ENCODE measurements at regions not wholly inside any gene's neighbourhood (a gene's known extent, or its start where the extent isn't known, plus 50 kb on each side); places are given as distances from the start of the nearest gene placed in this dataset.
A peak's percentile ranks its signal among the peaks of the same experiment; 100 is the strongest.
"Not testable (repeated sequence)": the region's sequence is repeated elsewhere in the genome, so short reads cannot be mapped to it uniquely, and the experiment has no call there.

DNA sequence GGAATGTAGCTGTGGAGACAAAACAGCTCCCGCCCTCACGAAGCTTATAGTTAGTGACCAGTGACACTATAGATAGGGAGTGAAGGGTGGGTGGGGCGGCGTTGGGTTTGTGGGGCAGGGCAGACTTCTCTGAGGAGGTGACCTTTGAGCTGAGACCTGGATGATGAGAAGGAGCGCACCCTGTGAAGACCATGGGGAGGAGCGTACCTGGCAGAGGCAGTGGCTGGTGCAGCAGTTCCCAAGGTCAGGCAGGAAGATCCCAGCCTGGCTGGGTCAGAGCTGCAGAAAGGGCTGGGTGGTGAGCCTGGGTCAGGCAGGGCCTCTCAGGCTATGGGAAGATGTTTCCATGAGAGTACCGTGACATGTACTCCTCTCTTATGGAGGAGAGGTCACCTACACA is 135.0 kb upstream of the RCN1 start:
- DNase-seq: no peak

DNA sequence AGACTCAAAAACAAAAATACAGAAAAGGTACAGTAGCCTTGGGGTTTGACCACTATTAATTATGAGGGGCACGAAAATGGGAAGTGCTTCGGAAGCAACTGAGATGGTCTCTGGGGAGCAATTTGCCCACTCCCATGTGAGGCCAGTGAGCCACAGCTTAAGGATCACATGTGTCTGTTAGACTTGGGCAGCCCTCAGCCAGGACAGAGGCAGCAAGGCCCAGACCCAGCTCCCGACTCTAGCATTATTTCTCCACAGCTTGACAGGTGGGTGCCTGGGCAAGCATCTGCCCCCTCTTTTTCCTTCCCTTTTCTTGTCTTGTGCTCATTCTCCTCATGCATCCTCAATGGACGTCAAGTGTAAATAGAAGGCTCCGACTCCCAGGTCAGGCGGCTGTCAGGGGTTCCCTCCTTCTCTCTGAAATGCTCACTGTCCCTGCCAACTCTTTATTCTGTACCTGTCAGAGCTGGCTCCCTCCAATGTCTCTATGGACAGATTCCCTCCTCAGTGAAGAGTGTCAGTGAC is 137.0 kb upstream of the RCN1 start:
- DNase-seq: no peak

DNA sequence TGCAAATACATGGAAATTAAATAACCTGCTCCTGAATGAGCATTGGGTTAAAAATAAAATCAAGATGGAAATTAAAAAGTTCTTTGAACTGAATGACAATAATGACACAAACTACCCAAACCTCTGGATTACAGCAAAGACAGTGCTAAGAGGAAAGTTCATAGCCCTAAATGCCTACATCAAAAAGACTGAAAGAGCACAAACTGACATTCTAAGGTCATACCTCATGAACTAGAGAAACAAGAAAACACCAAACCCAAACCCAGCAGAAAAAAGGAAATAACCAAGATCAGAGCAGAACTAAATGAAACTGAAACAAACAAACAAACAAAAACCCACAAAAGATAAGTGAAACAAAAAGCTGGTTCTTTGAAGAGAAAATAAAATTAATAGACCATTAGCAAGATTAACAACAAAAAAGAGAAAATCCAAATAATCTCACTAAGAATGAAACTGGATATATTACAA is 138.6 kb upstream of the PAX6 start:
- not testable (repeated sequence) for DNase-seq

DNA sequence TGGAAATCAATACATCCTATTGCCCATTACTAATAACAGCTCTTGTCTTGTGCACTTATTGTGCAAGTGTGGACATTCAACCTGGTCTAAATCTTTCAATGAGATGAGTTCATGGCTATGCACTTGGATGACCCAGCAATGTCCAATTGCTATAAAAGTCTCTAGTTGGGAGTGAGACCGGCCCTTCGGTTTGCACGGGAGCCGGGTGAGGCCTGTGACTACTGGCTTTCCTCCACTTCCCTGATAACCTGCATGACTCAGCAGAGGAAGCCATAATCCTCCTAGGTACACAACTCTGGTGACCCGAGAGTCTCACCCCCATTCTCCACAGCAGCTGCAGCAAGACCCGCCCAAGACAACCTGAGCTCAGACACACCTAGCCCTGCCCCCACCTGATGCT is 135.9 kb upstream of the PAX6 start:
- no peak for DNase-seq

DNA sequence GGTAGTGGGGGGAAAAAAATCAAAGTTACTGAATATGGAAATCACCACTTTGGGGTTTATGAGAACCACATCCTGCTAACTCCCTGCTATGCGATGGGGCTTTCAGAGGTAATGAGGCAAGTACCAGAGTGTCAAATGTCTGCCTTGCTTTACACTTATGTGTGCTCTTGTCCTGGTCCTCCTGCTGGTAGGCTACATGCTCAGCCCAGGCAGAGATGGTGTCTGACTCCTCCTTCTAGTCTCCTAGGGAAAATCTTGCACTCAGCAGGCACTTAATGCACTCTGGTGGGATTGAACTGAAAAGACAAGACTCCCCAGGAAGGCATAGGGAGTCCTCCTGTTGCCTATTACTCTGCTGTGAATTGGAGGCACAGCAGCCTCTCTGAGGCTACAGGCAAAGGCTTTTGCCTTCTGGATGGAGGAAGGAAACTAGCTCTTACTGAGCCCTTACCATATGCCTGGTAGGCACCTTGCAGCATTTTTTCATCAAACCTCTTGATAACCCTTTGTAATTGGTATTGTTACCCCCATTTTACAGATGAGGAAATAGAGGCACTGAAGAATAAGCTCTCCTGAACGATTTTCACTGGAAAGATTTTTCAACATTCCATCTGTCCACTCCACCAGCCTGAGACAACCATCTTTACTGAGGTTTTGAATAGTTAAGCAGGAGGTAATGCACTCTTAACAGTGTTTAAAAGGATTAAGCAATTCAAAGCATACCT is 132.1 kb upstream of the PAX6 start:
- DNase-seq: no peak

DNA sequence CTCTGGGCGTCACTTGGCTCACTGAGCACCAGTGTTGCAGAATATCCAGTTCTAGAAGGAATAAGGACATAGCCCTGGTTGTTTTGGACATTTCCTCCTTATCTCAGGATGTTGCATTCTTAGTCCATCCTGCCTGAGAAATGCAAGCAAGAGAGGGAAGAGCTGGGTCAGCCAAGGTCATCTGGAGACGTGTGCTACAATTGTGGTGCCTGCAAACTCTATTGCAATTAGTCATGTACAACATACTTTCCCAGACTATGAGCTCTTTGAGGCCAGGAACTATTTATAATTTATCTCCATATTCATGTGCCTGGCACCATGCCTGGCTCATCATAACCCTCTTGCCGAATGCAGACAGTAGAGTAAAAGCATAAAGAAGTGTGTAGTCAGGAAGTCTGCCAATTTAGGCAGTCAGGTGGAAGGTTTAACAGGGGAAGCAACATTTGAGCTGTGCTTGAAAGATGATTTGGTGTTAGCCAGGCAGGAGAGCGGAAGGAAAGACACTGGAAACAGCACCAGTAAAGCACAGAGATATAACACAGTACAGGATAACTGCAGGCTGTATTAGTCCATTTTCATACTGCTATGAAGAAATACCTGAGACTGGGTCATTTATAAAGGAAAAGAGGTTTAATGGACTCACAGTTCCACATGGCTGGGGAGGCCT is 129.4 kb upstream of the PAX6 start:
- no peak for DNase-seq

DNA sequence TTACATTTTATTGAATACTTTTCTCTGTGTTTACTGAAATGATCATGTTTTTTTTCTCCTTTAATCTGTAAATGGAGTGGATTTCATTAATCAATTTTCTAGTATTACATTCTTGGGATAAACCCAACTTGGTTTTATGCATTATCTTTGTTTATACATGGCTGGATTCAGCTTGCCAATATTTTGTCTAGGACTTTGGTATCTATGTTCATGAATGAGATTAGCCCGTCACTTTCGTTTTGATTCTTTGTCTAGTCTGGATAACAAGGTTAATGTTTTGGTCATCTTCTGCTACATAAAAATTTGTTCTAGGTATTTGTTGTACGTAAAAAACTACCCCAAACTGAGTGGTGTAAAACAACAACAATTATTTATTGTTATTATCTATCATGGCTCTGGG is 127.9 kb upstream of the PAX6 start:
- DNase-seq: no peak

DNA sequence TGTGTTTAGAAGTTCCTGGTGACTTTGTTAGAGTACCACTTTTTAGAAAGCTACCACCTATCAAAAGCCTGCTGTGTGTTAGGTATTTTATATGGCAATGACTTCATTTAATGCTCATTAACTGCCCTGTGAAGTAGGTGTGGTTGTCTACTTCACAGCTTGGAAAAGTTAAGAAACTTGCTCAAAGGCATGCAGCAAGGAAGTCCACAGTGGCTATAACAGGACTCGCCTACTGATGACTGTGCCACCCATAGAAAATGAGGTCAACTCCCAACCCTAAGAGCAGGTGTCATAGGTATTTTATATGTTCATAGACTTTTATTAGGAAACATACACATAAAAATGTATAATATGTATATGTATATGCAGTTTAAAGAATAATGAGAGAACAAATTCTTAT is 125.2 kb upstream of the PAX6 start:
- no peak for DNase-seq

DNA sequence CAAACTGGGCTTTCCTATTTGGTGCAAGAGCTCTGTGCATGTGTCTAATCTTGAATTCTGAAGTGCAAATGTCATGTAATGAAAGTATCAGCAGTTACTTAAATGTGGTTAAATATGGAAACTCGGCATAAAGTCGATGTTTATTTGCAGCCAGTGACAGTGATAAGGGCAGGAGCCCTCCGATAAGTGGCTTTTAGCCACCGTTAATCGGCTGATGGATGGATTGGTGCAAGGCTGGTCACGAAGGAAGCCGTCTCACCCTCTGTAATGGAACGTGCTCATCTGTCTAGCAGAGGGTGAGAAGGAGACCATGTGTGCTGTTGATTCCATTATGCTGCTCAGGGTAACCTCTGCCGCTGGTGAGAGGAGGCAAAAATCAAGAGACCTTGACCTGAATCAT is 121.8 kb upstream of the PAX6 start:
- no peak for DNase-seq

DNA sequence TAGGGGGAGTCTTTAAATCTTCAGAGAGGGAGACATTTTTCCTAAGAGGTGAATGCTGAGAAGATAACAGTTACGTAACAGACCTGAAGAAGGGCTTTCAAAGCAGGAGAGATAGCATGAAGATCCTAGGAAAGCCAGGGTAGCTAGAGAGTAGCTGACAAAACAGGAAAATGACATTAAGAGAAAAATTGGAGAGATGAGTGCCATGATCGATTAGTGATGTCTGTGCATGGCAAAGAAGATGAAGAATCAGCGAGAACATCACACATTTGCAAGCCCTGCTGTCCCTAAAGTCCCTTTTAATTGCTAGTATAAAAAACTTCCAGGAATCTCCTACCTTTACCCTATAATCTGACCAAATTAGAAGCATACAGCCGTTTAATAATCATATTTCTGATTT is 116.9 kb upstream of the PAX6 start:
- DNase-seq: no peak

DNA sequence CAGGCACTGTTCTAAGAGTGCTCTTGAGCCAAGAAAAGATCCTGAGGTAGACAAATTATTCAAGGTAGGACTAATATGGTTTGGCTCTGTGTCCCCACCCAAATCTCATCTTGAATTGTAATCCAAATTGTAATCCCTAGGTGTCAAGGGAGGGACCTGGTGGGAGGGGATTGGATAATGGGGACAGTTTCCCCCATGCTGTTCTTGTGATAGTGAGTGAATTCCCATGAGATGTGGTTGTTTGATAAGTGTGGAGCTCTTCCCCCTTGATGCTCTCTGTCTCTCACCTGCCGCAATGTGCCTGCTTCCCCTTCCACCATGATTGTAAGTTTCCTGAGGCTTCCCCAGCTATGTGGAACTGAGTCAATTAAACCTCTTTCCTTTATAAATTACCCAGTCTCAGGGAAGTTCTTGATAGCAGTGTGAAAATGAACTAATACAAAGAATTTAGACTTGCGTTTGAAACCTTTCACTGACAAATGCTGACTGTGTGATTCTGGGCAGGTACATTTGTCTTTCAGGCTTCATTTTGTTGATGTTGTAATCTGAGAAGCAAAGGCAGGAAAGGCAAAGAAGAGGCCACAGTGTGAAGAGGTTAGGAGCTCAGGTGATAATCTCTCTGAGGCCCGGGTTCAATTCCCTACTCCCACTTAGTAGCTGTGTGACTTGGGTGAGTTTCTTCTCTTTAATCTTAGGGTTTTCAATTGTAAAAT is 115.8 kb upstream of the PAX6 start:
- no peak for DNase-seq

DNA sequence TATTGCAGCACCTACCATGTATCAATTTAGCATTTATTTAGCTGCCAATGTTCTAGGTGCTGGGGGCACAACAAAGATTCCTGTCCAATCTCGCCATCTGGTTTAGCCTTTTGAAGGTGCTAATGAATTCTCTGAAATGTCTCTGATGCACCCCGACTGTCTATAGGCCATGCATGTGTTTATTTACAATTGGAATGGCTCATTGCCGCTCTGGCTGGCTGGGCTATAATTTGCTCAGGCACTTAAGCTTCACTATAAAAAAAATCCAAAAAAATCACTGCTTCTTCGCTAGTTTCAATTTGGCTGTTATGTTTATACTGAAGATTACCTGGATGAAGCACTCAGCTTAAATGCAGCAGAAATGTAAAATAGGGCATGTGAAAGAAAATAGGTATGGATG is 115.0 kb upstream of the PAX6 start:
- no peak for DNase-seq

DNA sequence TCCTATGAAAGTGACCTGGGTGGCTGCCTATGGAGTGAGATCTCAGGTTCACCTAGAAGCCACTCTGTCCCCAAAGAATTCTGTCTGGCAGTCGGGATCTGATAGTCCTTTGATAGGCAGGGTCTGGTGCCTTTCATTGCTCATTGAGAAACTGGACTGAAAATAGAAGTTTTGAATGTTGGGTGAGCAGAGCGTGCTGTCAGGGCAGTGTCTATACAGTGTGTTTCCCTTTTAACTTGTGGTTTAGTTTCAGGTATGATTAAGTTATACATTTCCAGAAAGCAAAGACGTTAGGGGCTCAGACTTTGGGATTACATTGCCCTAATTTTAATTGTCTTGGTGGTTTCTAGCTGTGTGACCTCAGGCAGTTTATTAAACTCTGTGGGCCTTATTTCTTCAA is 111.3 kb upstream of the PAX6 start:
- DNase-seq: no peak

DNA sequence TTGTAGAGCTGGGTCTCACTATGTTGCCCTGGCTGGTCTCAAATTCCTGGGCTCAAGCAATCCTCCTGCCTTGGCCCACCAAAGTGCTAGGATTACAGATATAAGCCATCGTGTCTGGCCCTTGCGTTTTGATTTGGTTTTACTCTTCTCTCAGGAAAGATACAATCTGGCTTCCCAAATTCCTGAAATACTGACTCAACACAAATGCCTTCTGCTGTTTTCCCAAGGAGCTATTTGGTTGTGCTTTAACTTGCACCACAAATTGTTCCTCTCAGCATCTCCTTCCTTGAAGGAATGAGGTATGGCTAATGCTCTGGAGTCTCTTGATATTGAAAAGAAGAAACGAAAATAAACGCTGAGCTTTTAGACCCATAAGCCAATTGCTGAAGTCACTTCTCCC is 110.0 kb upstream of the PAX6 start:
- no peak for DNase-seq

DNA sequence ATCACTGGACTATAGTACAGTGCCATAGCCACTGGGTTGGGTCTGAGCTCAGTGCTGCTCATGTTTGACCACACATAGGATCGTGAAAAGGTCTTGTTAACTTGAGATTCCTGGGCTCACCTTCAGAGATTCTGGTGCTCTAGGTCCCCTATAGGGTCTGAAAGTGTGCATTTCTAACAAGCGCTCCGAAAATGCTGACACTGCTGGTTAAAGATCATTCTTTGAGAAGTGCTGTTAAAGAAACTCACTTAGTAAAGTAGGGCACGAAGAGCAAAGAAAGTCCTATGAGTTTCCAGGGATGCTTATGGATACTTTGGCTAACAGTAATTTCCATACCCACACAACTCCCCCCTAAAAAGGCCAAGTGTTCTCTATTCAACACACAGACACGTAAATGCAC is 108.1 kb upstream of the PAX6 start:
- DNase-seq: no peak

DNA sequence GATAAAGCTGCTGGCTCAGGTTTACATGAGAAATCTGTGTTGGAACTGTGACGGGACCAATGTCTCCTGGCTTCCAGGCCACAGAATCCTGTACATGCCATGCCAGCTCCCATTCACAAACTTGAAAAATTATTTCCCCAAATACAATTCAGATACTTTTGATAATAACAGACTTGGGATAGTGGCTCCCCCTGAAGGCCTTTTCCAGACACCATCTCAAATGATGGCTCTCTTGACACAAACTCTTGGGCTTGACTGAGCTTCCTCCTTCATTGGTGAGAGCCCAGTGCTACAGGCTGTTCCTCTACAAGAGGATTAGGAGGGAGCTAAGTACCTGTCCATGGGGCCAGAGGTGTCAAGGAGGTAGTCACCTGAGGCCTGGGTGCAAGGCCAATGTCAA is 104.7 kb upstream of the PAX6 start:
- no peak for DNase-seq

DNA sequence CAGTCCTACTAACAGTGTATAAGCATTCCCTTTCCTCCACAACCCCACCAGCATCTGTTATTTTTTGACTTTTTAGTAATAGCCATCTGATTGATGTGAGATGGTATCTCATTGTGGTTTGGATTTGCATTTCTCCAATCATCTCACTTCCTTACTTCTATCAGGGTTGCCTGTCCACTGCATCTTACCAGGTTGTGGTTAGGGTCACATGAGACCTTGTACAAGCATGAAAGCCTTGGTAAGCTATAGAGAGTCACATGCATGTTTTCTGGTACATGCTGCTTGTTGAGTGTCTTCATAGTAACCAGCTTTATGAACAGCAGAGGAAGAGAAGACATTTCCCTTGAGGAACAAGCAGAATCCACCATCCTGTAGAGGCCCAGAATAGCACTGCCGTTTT is 102.9 kb upstream of the PAX6 start:
- DNase-seq: no peak

DNA sequence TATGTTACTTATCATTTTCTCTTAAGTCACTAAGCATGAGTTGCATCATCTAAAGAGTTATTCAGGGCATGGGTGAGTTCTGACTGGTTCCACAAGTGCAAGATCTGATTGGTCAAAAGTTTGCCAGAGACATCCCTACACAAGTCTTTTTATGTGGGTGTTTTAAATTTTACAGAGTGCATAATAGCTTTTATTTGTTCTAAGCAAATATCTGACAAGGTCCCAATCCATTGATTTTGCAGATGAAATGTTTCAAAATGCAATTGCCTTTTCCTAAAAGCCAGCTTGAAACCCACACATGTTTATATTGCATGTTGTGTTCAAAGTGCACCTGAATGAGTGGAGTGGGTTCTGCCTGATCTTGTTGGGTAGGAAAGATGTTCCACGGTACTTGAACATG is 101.7 kb upstream of the PAX6 start:
- no peak for DNase-seq

DNA sequence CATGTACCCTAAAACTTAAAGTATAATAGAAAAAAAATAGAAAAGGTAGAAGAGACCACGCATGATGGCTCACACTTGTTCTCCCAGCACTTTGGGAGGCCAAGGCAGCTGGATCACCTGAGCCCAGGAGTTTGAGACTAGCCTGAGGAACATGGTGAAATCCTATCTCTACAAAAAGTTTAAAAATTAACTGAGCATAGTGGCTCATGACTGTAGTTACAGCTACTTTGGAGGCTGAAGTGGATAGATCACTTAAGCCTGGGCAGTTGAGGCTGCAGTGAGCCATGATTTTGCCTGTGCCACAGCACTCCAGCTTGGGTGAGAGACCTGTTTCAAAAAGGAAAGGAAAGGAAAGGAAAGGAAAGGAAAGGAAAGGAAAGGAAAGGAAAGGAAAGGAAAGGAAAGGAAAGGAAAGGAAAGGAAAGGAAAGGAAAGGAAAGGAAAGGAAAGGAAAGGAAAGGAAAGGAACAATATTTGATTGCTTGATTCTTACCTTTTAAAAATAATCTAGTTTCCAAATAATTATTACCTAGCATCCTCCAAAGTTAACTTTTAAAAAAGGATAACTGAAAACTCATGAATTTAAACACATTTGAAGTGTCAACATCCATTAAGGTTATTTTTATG is 99.9 kb upstream of the PAX6 start:
- DNase-seq: no peak

DNA sequence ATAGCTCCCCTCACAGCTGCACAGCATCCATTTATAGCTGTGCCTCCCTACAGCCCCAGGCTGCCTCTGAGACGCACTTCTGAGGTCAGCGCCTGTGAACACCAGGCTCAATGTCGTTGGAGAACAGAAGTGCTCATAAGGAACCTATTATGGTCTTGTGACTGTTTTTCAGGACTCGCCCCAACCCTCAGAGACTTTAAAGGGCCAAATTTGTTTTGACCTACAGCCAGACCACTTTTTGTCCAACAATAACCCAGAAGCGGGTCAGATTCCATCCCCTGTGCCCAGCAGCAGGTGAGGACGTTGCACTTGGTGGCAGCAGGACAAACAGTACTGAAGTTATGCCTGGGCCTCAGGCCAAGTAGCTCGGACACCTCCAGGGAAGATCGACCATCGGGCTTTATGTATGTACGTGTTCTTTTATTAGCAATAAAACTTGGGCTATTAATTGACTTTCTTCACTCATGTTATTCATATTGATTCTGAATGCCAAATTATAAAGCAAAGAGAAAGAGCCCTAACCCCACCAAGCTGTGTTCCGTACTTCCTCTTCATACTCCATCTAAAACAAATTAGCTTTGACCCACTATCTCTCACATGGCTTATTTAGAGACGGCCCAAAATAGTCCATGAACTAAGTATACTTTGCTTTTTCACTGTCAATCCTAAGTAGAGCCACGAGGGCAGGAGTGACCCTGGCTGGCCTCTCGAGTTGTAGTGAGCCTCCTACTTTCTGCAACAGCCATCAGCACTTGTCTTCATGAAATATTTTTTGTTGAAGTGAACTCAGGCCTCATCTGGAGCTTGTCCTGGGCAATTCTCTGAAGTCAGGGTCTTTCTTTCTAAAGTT is 92.3 kb upstream of the PAX6 start:
- DNase-seq: peak; percentile 52

DNA sequence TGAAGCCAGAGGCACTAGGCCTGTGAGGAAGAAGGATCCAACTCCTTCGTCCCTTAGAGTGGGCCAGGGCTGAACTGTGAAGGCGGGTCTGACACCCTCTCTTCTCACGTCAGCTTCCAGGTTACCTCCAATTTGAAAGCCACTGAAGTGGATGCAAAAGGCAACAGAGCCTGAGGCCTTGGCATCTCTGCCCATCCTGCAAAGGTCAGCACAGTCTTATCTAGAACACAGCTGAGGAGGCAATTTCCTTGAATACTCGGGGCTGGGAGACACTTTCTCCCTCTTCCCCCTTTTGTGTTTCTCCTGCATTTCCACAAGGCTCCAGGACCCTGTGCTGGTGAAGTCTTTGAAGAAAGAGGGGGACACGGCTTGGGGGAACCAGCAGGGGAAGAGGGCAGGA is 91.6 kb upstream of the PAX6 start:
- DNase-seq: no peak

DNA sequence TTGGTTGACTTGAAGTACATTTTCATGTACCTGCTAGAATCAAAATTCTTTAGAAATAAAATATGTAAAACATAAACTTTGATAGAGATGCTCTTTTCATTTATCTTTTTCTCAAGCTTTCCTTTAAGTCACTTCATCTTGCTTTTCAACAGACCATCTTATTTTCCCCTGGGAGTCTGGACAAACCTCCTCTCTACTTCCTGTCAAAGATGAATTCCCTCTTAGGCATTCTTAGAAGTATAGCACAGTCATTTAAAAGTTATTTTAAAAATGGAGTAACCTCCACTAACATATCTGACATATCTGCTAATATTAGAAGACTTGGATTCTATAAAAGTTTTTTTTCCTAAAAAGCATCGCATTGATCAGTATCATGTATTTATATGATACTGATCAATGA is 84.8 kb upstream of the PAX6 start:
- no peak for DNase-seq

DNA sequence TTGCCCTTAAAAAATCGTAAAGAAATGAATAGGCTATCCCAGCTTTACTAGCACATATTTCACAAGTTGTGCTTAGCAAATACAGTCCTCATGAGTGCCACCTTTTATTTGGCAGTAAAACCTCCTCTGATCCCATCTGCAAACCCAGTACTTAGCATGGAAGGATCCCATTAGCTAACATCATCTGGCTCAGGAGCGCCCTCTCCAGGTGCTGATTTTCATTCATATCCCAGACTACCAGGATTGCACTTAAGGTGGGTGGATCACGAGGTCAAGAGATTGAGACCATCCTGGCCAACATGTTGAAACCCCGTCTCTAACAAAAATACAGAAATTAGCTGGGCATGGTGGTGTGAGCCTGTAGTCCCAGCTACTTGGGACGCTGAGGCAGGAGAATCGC is 76.1 kb upstream of the PAX6 start:
- DNase-seq: no peak
